Activated CD4-positive, alpha-beta T cell treated with anti-CD3 and anti-CD28 coated beads, Interleukin-10, Interleukin-2, amounts not matched to agents 100 ng/mL and 50 ng/mL, durations not matched to agents 16 hours and 8 hours (primary cell): ENCODE measurements at regions not wholly inside any gene's neighbourhood (a gene's known extent, or its start where the extent isn't known, plus 50 kb on each side); places are given as distances from the start of the nearest gene placed in this dataset.
"Not testable (repeated sequence)": the region's sequence is repeated elsewhere in the genome, so short reads cannot be mapped to it uniquely, and the experiment has no call there.

Source experiments
- DNase-seq: peaks from one replicate; pipeline ENCODE4 v3.0.0-alpha.2; 2020

- DNase-seq: no peak
Observed at GRCh38 chr9:86997156-86997555, 49.9 kb upstream of the GAS1 start.

GRCh38 chr9:86997951-86998350 is 50.6 kb upstream of the GAS1 start:
- no peak for DNase-seq

- no peak for DNase-seq
Observed at GRCh38 chr9:87002517-87002916, 55.2 kb upstream of the GAS1 start.

GRCh38 chr9:87004016-87004415 is 56.7 kb upstream of the GAS1 start:
- no peak for DNase-seq

GRCh38 chr9:87006956-87007355 is 59.6 kb upstream of the GAS1 start:
- no peak for DNase-seq

- no peak for DNase-seq
Observed at GRCh38 chr9:87007711-87008366, 60.5 kb upstream of the GAS1 start.

- DNase-seq: no peak
Observed at GRCh38 chr9:87008667-87009066, 61.4 kb upstream of the GAS1 start.

GRCh38 chr9:87010626-87011025 is 63.3 kb upstream of the GAS1 start:
- DNase-seq: no peak

- DNase-seq: no peak
Observed at GRCh38 chr9:87011551-87011950, 64.2 kb upstream of the GAS1 start.

GRCh38 chr9:87013490-87013889 is 66.2 kb upstream of the GAS1 start:
- DNase-seq: no peak

- DNase-seq: no peak
Observed at GRCh38 chr9:87014436-87014835, 67.1 kb upstream of the GAS1 start.

- no peak for DNase-seq
Observed at GRCh38 chr9:87016681-87017080, 69.4 kb upstream of the GAS1 start.

- no peak for DNase-seq
Observed at GRCh38 chr9:87020169-87020950, 73.1 kb upstream of the GAS1 start.

GRCh38 chr9:87022178-87022577 is 74.9 kb upstream of the GAS1 start:
- DNase-seq: no peak

GRCh38 chr9:87026204-87026603 is 78.9 kb upstream of the GAS1 start:
- no peak for DNase-seq

- DNase-seq: not testable (repeated sequence)
Observed at GRCh38 chr9:87028836-87029235, 81.5 kb upstream of the GAS1 start.

GRCh38 chr9:87029905-87030304 is 82.6 kb upstream of the GAS1 start:
- DNase-seq: no peak

GRCh38 chr9:87034841-87035240 is 87.5 kb upstream of the GAS1 start:
- DNase-seq: no peak

- DNase-seq: no peak
Observed at GRCh38 chr9:87035879-87036278, 88.6 kb upstream of the GAS1 start.

- no peak for DNase-seq
Observed at GRCh38 chr9:87036506-87036905, 89.2 kb upstream of the GAS1 start.

- DNase-seq: peak; percentile 9
Observed at GRCh38 chr9:87039809-87040392, 92.6 kb upstream of the GAS1 start.

- DNase-seq: no peak
Observed at GRCh38 chr9:87040410-87041009, 93.2 kb upstream of the GAS1 start.

GRCh38 chr9:87041553-87042235 is 94.4 kb upstream of the GAS1 start:
- DNase-seq: not testable (repeated sequence)
